HG02852 (cell line): ENCODE measurements at regions not wholly inside any gene's neighbourhood (a gene's known extent, or its start where the extent isn't known, plus 50 kb on each side); places are given as distances from the start of the nearest gene placed in this dataset.

Experiments
- ATAC-seq: cut with Tn5 transposase; IDR thresholded peaks from one replicate; pipeline ENCODE4 v1.9.1; 2021; ENCODE audit warnings: mild to moderate bottlenecking, moderate library complexity; ENCODE audit not compliant: unreplicated experiment

DNA sequence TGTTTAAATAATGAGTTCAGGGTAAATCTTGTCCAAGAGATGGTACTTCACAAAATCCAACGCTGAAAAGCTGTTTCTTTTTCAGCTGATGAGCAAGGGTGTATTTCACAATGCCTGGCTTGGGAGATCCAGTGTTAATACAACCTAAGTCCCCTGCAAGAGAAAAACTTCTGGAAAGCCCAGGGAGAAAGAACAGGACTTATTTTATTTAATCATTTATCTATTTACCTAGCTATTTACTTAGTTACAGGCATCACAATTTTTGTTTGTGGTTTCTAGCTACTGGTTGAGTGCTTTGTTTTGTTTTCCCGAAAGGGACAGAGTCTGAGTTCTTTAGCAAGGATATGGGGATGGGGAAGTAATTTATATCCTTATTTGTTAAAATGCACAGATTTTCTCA lies 598.2 kb upstream of the SYT4 start:
- ATAC-seq, result no peak

DNA sequence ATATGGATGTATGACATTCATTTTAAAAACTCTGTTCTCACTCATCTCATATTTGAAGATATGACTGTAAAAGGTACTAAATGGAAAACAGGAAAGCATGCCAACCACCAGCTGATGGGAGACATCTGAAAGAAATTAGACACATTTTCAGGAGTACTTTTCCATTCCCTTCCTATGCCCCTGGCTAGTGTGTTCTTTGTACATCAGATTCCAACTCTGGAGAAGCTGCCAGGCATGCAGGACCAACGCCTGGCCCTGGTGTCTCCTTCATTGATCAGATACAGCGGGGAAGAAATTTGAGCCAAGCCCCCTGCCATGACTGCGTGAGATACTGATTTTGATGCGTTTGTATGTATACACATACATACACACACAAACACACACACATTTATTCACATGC lies 599.0 kb upstream of the SYT4 start:
- no peak for ATAC-seq

DNA sequence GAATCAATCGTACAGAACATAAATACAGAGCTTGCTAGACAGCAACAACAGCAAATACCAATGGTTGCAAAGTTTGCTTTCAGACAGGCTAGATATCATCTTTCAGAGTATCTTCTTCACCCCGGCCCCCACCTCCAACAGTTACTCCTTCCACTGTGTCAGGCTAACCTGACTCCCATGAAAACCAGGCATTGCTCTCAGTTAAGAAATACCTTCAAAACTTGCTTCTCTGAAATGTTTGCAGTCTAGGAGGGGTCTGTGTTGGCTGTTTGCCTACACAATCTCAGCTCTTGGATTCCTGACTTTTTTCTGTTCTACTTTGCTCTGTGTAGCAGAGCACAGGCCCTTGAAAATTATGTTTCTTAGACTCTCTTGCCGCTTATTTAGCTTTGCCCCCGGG lies 599.5 kb upstream of the SYT4 start:
- no peak for ATAC-seq

DNA sequence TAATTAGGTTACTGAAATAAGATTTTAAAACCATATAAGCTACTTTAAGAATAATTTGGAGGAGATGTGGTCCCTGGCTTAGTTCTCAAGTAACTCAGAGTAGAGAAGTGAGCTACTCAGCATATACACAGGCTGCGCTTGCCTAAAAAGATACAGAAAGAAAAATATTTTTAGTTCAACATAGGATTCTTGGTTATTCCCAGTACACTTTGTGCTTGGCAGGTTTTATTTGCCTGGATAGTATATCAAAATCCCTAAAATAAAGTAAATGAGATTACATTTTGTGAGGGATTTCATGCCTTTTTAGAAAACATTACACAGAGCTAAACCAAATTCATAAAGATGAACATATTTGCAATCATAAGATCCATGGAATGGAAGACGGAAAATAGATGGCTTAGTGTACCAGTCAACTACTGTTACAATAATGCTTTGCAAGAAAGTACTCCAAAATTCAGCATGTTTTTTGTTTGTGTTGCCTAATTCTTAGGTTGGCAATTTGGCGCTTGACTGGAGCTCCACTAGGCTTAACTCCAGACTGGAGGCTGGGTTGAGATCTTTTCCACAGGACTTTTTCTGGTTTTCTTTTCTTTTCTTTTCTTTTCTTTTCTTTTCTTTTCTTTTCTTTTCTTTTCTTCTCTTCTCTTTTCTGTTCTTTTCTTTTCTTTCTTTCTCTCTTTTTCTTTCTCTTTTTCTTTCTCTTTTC lies 600.5 kb upstream of the SYT4 start:
- no peak for ATAC-seq

DNA sequence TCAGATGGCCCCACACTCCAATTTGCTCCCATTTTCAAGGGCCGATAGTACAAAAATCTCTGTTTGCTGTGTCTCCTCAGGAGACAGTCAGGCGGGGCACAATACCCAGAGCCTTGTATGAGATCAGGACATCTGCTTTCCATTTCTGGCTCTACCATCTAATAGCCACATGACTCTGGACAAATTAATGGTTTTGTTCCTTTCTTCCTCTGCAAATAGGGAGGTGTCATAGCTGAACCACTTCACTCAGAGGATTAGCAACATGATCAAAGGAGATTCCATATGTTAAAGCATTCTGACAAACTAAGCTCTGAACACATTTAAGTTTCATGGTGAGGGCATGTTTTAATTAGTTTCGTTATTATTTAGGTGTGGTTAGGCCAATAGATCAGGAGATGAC lies 602.1 kb upstream of the SYT4 start:
- ATAC-seq, result no peak

DNA sequence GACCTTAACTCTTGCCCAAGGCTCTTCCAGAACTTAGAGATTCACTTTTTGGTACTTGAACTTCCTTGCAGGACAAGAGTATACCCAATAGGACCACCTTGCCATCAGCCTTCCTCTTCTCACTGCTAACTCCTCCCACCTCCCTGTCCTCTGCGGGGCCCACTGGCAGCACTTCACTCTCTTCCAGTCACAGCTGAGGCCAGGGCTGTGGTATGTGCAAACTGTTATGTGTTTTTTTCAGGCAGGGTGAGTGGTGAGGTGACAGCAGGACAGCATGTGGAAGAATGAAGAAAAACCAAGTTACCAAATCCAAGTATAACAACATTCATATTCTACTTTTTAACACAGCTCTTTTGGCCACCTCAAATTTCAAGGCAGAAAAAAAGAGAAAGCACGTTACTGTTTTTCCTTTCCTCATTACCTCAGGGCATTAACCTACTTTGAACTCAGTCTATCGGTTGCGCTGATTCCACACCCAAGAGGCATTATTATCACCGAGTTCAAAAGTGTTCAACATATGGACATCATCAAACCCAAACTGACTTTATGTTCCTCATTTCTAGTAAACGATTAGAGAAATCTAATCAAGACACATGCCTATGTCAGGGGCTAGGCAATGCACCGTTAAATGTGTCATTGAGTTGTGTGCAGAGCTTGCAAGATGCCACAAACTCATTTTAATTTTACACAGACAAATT lies 605.2 kb upstream of the SYT4 start:
- ATAC-seq, result no peak

DNA sequence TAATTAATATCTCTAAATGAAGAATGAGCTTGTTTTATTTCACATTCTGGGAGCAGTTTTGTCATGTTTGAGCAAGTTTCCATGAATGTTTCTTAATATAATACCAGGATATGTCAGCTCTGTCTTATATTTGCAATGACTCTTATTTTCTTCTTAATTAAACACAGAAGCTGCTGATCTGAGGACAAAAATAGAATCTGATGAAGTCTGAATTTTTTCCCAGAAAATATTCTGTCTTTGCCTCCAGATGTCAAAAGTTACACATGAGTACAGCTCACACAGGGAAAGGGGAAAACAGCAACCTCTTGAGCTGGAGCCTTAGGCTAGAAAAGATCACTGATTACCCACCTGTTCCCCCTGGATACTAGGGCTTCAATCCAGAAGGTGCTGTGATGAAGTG lies 606.6 kb upstream of the SYT4 start:
- ATAC-seq, result no peak

DNA sequence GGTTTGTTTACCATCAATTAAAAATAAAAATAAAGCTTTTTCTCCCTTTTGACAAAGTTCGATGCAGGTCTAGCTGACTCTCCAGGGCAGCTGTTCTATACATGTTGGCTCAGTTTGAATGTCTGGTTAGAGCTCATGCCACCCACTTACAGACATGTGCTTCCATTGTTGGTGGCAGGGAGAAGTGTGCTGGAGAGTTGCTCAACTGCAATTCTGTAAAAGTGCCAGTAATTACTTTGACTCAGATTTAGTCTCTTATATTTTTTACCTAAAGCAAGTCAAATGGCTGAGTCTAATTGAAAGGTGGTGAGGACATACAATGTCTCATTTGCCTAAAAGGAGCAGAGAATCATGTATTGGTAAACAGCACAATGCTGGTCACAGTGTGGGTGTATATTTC lies 609.1 kb upstream of the SYT4 start:
- no peak for ATAC-seq

DNA sequence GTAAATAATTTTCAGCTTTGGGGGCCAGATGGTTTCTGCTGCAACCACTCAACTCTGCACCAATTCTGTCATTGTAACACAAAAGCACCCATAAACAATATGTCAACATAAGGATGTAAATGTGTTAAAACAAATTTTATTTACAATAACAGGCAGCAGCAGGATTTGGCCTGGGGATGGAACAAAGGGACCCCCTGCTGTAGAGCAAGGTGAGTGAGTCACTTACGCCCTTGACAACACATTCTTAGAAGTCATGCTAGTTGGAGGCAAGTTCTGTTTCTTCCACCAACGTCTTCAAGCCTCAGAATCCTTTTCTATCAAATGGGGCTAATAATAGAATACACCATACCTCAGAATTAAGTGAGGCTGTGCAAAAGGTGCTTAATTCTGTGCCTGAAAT lies 610.2 kb upstream of the SYT4 start:
- ATAC-seq, result no peak

DNA sequence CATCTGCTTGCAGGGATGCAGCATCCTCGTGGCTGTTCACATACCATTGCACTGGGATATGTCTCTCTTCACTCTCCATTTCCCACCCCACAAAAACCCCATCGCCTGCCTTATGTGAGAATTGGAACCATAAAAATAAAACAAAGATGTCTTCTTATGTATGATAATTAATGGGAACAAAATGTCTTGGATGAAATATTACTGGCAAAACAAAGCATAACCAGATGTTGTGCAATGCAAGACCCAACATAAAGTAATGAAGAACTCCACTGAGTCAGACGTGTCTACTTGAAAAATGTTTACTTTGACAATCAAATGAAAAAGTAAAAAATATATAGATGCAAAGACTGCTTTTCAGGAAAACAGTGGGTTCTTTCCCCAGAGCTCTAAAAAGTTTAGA lies 611.3 kb upstream of the SYT4 start:
- ATAC-seq, result no peak

DNA sequence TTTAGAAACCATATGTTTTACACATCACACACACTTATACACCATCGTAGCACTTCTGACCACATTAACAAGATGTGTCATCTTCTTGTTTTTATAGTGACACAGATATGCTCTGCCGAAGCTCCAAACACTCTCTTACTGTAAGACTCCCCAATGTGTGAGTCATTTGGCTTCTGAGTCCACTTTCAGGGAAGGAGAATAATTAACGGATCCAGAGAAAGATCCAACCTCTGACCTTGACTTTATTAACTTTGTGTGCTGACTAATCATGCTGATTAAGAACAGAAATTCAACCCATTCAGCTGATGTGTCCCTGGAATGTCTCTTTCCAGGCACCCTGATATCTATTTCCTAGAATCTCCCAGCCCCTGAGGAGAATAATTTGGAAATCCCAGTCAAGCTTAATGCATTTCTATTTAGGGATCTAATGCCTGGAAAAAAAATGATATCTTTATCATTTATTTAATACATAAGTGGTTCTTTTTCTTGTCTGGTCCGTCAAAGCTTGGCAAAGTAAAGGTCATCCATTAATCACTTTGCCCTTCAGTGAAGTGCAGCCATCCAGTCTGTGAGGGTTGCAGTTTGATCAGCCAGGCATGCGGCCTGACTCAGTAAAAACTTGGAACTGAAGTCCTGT lies 615.8 kb upstream of the SYT4 start:
- ATAC-seq, result no peak

DNA sequence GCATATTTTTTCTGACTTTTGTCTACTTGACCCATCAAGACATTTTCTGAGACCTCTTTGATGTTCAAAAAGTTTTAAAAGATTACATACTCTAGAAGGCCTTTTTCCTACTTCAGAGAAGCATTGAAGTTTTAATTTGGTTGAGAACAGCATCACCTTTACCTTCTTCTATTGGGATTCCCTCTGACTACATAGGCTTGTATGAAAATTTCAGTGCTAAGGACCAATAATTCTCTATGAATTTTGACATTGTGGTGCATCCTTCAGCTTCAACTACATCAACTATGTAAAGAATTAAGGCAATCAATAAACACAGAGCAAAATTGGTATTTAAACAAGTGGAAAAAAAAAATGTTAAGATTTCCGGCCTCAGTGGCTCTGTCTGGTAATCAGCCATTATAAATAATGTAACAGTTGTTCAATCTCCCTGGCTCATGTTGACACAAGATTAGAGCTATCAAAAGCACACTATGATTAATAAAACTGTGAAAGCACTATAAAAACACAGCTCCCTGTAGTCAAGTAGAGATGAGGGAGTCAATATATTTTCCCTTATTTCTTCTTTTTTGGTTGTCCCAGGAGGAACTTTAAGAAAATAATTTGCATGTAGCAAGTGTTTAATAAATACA lies 627.0 kb upstream of the SYT4 start:
- no peak for ATAC-seq

DNA sequence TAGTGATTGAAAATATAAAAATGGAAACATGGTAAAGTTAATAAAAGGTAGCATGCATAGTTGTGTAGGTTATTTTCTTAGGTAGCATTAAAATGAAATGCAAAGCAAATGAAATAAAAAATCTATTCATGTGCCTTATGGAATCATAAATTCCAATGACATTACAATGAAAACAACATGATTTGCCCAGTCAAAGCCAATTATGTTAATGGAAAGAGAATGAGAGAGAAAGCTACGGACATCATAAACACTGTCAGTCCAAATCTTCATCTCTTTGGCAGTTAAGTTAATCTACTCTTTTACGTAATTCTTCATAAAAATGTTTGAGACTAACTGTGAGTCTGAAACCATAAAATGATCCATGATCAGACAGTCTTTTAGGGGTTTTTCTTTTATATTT lies 636.7 kb upstream of the SYT4 start:
- ATAC-seq, result no peak

DNA sequence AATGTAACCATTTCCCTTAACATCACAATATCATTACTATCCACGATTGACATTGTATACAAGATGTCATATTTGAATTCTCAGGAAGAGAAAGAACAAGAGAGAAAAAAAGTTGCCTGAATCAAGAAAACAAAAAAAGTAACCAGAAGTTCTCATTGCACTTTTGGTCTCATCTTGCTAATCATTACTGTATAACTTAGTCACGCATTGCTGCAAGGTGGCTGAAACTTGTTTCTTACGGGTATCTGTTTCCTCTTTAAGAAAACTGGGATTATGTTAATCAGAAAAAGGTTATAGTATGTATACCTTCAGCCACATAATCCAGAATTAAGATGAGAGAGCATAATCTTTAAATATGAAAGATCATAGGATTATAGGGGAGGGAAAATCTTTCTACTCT lies 639.7 kb upstream of the SYT4 start:
- ATAC-seq, result no peak

DNA sequence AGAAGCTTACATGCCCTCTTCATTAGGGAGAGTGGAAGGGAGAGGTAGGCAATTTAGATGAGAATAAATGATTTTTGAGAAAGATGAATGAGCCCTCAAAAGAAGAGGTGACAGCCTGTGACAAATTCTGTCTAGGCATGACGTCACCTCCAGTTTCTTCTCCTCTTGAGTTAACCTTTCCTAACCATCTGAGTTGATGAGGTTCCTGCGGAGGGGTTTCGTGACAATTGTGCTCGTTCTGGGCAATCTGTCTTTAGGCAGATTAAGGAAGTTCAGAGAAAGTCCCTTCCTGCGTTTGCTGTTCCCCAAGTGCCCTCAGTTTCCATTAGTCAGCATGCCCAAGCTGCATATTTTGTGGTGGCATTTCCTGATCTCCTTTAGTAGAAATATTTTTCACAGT lies 640.2 kb upstream of the SYT4 start:
- ATAC-seq, result no peak

DNA sequence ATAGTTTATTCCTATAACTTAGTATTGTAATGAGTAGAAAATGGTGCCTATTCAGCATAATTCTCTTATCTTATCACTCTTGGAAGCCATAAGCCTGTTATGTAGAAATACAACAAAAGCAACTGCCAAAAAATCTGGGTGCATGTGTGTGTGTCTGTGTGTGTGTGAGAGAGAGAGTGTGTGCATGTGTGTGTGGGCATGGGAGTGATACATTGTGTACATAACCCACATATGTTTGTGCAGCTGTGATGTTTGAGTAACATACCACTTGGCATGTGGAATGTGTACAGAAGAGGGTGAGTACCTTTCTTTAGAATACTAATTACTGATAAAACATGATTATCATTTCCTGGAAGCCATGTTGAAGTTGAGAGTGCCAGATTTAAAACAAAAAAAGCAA lies 642.3 kb upstream of the SYT4 start:
- no peak for ATAC-seq

DNA sequence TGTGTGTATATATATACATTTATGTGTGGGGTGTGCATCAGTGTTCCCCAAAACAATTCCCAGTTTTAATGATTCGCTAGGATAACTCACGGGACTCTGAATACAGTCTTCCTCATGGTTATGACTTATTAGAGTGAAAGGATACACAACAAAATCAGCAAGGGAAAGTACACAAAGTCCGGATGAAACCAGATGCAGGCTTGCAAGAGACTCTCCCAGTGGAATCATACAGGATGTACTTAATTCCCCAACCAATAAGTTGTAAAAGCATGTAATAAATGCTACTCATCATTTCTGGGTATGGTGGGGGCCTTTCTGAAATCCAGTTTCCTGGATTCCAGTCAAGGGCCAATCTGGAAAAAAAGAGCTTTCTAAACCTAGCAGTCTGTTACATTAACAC lies 654.1 kb upstream of the SYT4 start:
- ATAC-seq, result no peak

DNA sequence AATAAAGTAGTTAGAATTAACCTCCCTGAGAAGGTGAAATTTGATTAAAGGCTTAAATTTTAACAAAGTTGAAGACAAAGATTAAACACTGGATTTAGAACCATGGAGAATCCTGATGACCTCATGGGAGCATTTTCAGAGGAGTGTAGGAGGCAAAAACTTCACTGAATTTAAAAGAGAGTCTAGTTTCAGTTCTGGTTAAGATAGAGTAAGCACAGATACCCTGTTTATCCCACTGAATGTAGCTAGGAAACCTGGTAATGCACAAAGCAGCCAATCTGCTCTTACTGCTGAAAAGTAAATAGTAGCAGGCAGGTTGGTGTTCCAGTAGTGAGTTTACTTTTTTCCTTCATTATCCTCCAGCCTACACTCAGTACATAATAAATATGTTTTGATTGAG lies 654.9 kb upstream of the SYT4 start:
- no peak for ATAC-seq

DNA sequence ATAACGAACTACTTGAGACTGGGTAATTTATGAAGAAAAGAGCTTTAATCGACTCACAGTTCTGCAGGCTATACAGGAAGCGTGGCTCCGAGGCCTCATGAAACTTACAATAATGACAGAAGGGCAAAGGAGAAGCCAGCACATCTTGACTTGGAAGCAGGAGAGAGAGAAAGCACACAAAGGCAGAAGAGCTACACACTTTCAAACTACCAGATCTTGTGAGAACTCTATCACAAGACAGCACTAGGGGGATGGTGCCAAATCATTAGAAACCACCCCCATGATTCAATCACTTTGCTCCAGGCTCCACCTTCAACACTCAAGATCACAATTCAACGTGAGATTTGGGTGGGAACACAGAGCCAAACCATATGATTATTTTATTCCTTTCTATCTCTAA lies 655.9 kb upstream of the SYT4 start:
- no peak for ATAC-seq

DNA sequence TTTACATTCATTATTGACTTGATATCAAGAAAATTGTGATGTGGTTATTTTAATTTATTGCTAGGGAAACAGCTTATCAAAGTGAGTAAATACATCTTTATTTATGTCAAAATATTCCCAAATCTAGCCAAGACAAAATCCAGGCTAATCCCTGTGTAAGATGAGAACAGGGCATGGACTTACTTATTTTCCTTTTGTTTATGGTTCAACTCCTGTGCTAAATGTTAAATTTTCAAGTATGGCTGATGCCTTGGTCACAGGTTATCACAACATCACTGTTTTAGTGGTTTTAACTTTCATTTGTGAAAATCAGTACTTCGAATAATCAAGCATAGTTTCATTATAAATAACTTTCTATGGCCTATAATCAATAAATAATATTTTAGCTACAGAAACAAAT lies 657.0 kb upstream of the SYT4 start:
- no peak for ATAC-seq

DNA sequence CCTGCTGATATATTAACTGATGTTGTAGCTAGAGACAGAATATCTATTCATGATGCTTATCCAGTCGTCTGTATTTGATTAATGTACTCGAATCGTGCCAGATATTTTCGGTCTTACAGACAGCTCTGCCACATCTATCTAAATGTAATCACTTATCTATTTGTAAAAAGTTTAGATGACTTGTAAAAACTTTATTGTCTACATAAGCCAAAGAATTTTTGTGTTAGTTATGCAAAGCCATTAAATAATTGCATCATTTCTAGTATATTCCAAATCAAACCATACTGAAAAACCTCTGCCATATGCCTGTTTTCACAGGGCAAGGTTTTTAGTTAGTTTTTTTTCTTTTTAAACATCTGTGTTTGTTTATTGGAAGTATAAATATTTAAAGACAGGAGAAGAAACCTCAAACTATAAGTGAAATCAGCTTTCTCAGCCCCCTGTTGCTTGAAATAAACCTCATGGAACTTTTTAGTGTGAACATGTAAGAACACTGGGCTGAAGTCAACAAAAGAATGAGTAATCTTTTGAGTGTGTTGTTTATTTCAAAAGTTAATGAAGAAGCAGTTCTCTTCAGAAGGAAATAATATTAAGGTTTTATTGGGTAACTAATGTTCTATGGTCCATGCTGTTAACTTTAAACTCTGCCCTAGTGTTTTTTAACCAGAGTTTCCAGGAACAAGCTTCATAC lies 657.6 kb upstream of the SYT4 start:
- no peak for ATAC-seq
